GM12878 (cell line): ENCODE measurements at regions not wholly inside any gene's neighbourhood (a gene's known extent, or its start where the extent isn't known, plus 50 kb on each side); places are given as distances from the start of the nearest gene placed in this dataset.

Source experiments
- BCLAF1 ChIP-seq: fragments of 450-650 bp; IDR thresholded peaks from 2 replicates; pipeline ENCODE4 v1.6.1; 2017; ENCODE audit warnings: antibody characterized with exemption, mild to moderate bottlenecking, moderate library complexity
- BHLHE40 ChIP-seq, 2 experiments: fragments of 450-650 bp in 1 of 2; IDR thresholded peaks; 2 replicates each; pipeline ENCODE4 v1.6.1; 2011 to 2017; ENCODE audit warnings: low read depth in 2 of 2, borderline replicate concordance in 1 of 2, improper control_type of control experiment in 1 of 2, low read length in 1 of 2, mild to moderate bottlenecking in 1 of 2
- CTCF ChIP-seq, 3 experiments: IDR thresholded peaks in 2 of 3; conservative IDR thresholded peaks in 1 of 3; 2 replicates each; pipeline ENCODE4 v1.5.1; 2011; ENCODE audit warnings: low read depth in 3 of 3, low read length in 3 of 3, mild to moderate bottlenecking in 3 of 3, control low read depth in 2 of 3, moderate library complexity in 2 of 3, inconsistent platforms in 1 of 3, mixed read lengths in 1 of 3; ENCODE audit not compliant: control insufficient read depth in 2 of 3, insufficient read depth in 1 of 3; ENCODE audit errors: extremely low read depth in 1 of 3
- EZH2 ChIP-seq: IDR thresholded peaks from 2 replicates; pipeline ENCODE4 v1.6.1; 2012; ENCODE audit warnings: low read depth, mild to moderate bottlenecking, control low read depth, inconsistent platforms, low read length, borderline replicate concordance; ENCODE audit not compliant: control insufficient read depth
- IKZF1 ChIP-seq: fragments of 450-650 bp; conservative IDR thresholded peaks from 2 replicates; pipeline ENCODE4 v1.6.1; 2017; ENCODE audit warnings: antibody characterized with exemption, mild to moderate bottlenecking
- JUND ChIP-seq: IDR thresholded peaks from 2 replicates; pipeline ENCODE4 v1.6.1; 2012; ENCODE audit warnings: low read depth, mild to moderate bottlenecking, low read length, improper control_type of control experiment, moderate library complexity
- MLLT1 ChIP-seq: fragments of 450-650 bp; IDR thresholded peaks from 2 replicates; pipeline ENCODE4 v1.6.1; 2016; ENCODE audit warnings: mild to moderate bottlenecking
- RCOR1 ChIP-seq: conservative IDR thresholded peaks from 2 replicates; pipeline ENCODE4 v1.6.1; 2012; ENCODE audit warnings: low read depth, low read length, improper control_type of control experiment
- SMC3 ChIP-seq: IDR thresholded peaks from 2 replicates; pipeline ENCODE4 v1.6.1; 2011; ENCODE audit warnings: low read length, improper control_type of control experiment, borderline replicate concordance
- ZNF207 ChIP-seq: fragments of 450-650 bp; IDR thresholded peaks from 2 replicates; pipeline ENCODE4 v1.6.1; 2014; ENCODE audit warnings: antibody characterized with exemption, mild to moderate bottlenecking, borderline replicate concordance

- TF ChIP-seq EZH2 (no peak), ZNF207 (no peak), SMC3 (no peak), BCLAF1 (no peak), IKZF1 (no peak), JUND (no peak), MLLT1 (no peak), BHLHE40 (IDR thresholded peaks at IDR 0.05; ENCODE audit: borderline replicate concordance in 1 of 2, low read depth in 2 of 2, low read length in 1 of 2) (no peak), CTCF (IDR thresholded peaks at IDR 0.05 in 2 of 3, conservative IDR thresholded peaks at IDR 0.05 in 1 of 3; ENCODE audit: control insufficient read depth in 2 of 3, extremely low read depth in 1 of 3, insufficient read depth in 1 of 3, low read depth in 3 of 3, low read length in 3 of 3) (no peak), RCOR1 (no peak)
These were observed 477.3 kb upstream of the FLRT2 start for GRCh38 chr14:85052646-85053045.
